NB4 (cell line): ENCODE measurements at regions not wholly inside any gene's neighbourhood (a gene's known extent, or its start where the extent isn't known, plus 50 kb on each side); places are given as distances from the start of the nearest gene placed in this dataset.

ENCODE experiments used
- DNase-seq: peaks from one replicate; pipeline ENCODE4 v3.0.0; 2010; ENCODE audit warnings: low read depth
- H3K4me3 ChIP-seq: one replicate; pipeline ENCODE4 v1.5.1; 2011; ENCODE audit warnings: mild to moderate bottlenecking, low read depth, low read length, moderate library complexity
- MAX ChIP-seq: IDR thresholded peaks from 2 replicates; pipeline ENCODE4 v1.6.1; 2011; ENCODE audit warnings: low read depth, low read length
- MYC ChIP-seq: IDR thresholded peaks from 2 replicates; pipeline ENCODE4 v1.6.1; 2011; ENCODE audit warnings: low read depth, low read length
- POLR2A ChIP-seq: IDR thresholded peaks from 2 replicates; pipeline ENCODE4 v1.6.1; 2011; ENCODE audit warnings: mild to moderate bottlenecking; ENCODE audit not compliant: insufficient read length; ENCODE audit errors: extremely low read depth
- TF ChIP-seq, protein P1 (sequence below): IDR thresholded peaks from one replicate; pipeline ENCODE4 v1.5.1; 2012; ENCODE audit warnings: low read depth, low read length

DNA sequence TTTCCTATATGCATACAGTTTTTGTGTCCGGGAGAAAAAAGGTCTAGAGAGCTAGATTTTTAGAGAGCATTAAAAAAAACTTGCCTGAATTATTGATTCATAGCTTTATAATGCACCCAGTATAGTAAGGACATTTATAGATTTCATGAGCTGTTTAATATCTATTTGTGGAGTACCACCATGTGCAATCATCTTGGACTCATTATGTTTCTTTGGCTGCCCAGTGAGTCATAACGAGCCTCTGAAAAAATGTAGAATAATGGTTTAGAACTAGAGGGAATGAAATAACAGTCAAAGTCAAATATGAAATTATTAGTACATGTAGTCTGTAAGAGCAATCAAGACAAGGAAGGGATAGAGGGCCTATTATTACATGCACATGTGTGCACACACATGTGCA, 350.0 kb downstream of the CD83 start:
- no peak for TF ChIP-seq MYC
- TF ChIP-seq MAX: no peak
- TF ChIP-seq POLR2A: no peak
- TF ChIP-seq, protein P1, sequence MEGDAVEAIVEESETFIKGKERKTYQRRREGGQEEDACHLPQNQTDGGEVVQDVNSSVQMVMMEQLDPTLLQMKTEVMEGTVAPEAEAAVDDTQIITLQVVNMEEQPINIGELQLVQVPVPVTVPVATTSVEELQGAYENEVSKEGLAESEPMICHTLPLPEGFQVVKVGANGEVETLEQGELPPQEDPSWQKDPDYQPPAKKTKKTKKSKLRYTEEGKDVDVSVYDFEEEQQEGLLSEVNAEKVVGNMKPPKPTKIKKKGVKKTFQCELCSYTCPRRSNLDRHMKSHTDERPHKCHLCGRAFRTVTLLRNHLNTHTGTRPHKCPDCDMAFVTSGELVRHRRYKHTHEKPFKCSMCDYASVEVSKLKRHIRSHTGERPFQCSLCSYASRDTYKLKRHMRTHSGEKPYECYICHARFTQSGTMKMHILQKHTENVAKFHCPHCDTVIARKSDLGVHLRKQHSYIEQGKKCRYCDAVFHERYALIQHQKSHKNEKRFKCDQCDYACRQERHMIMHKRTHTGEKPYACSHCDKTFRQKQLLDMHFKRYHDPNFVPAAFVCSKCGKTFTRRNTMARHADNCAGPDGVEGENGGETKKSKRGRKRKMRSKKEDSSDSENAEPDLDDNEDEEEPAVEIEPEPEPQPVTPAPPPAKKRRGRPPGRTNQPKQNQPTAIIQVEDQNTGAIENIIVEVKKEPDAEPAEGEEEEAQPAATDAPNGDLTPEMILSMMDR: no peak
- DNase-seq: no peak
- H3K4me3 ChIP-seq: no peak overlapping the region

- TF ChIP-seq, protein P1: no peak
- TF ChIP-seq POLR2A: no peak
- no peak for TF ChIP-seq MYC
- TF ChIP-seq MAX: no peak
- DNase-seq: no peak
Measured at GRCh38 chr6:14468647-14469321, 351.2 kb downstream of the CD83 start.

DNA sequence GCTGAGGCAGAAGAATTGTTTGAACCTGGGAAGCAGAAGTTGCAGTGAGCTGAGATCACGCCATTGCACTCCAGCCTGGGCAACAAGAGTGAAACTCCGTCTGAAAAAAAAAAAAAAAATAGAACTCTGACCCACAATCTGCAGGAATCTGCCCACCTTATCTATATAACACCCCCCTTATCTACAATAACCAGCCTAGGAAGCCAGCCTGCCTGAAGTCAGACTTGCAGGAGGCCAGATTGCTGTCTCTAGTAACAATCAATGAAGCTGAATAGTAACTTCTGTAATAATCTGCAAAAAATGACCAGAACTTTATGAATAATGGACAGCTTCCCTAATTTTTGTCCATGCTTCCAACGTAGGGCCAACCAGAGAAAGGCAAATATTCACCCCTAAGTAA, 352.5 kb downstream of the CD83 start:
- no peak for DNase-seq
- TF ChIP-seq POLR2A (no peak), MYC (no peak), MAX (no peak)
- TF ChIP-seq, protein P1: no peak
- H3K4me3 ChIP-seq: no peak overlapping the region

More at GRCh38 chr6:14468647-14469321, 351.2 kb downstream of the CD83 start:
- H3K4me3 ChIP-seq: no peak overlapping the region

- TF ChIP-seq MAX (no peak), MYC (no peak)
- TF ChIP-seq, protein P1: no peak
- no peak overlapping the region for H3K4me3 ChIP-seq
- DNase-seq: no peak
Measured at GRCh38 chr6:14470671-14471070, 353.1 kb downstream of the CD83 start.

GRCh38 chr6:14472255-14472985, 354.8 kb downstream of the CD83 start:
- no peak overlapping the region for H3K4me3 ChIP-seq
- TF ChIP-seq MAX: no peak
- no peak for TF ChIP-seq MYC
- no peak for TF ChIP-seq POLR2A
- TF ChIP-seq, protein P1: no peak
- DNase-seq: no peak
